ENCODE measurements at regions not wholly inside any gene's neighbourhood (a gene's known extent, or its start where the extent isn't known, plus 50 kb on each side); places are given as distances from the start of the nearest gene placed in this dataset.
A peak's percentile ranks its signal among the peaks of the same experiment; 100 is the strongest.
"Not testable (repeated sequence)": the region's sequence is repeated elsewhere in the genome, so short reads cannot be mapped to it uniquely, and the experiment has no call there.

- DNase-seq (ENCODE audit: low spot score), result no peak
Measured at GRCh38 chrX:140164391-140164790, 199.1 kb upstream of the CXorf66 start.

- DNase-seq (ENCODE audit: low spot score), result no peak
Measured at GRCh38 chrX:140163371-140164159, 198.2 kb upstream of the CXorf66 start.

GRCh38 chrX:140157611-140158010 lies 192.3 kb upstream of the CXorf66 start:
- no peak for DNase-seq (ENCODE audit: low spot score)

GRCh38 chrX:140157143-140157542 lies 191.8 kb upstream of the CXorf66 start:
- DNase-seq (ENCODE audit: low spot score), result no peak

GRCh38 chrX:140151316-140151715 lies 186.0 kb upstream of the CXorf66 start:
- DNase-seq (ENCODE audit: low spot score), result no peak

GRCh38 chrX:140149761-140150160 lies 184.4 kb upstream of the CXorf66 start:
- no peak for DNase-seq (ENCODE audit: low spot score)

- DNase-seq (ENCODE audit: low spot score), result peak; percentile 30
Measured at GRCh38 chrX:140141444-140142029, 176.2 kb upstream of the CXorf66 start.

GRCh38 chrX:140138492-140138891 lies 173.2 kb upstream of the CXorf66 start:
- not testable (repeated sequence) for DNase-seq (ENCODE audit: low spot score)

GRCh38 chrX:140138065-140138464 lies 172.7 kb upstream of the CXorf66 start:
- DNase-seq (ENCODE audit: low spot score), result not testable (repeated sequence)

- no peak for DNase-seq (ENCODE audit: low spot score)
Measured at GRCh38 chrX:140132937-140133336, 167.6 kb upstream of the CXorf66 start.

GRCh38 chrX:140123446-140123845 lies 158.1 kb upstream of the CXorf66 start:
- DNase-seq (ENCODE audit: low spot score), result no peak

GRCh38 chrX:140114059-140114458 lies 148.7 kb upstream of the CXorf66 start:
- DNase-seq (ENCODE audit: low spot score), result not testable (repeated sequence)

GRCh38 chrX:140110081-140110650 lies 144.8 kb upstream of the CXorf66 start:
- no peak for DNase-seq (ENCODE audit: low spot score)

GRCh38 chrX:140104760-140105159 lies 139.4 kb upstream of the CXorf66 start:
- no peak for DNase-seq (ENCODE audit: low spot score)

GRCh38 chrX:140099221-140099620 lies 133.9 kb upstream of the CXorf66 start:
- DNase-seq (ENCODE audit: low spot score), result no peak

GRCh38 chrX:140092121-140092520 lies 126.8 kb upstream of the CXorf66 start:
- no peak for DNase-seq (ENCODE audit: low spot score)

- DNase-seq (ENCODE audit: low spot score), result peak; percentile 43
Measured at GRCh38 chrX:140091125-140091886, 126.0 kb upstream of the CXorf66 start.

GRCh38 chrX:140090800-140091124 lies 125.4 kb upstream of the CXorf66 start:
- DNase-seq (ENCODE audit: low spot score), result no peak

GRCh38 chrX:140088438-140088837 lies 123.1 kb upstream of the CXorf66 start:
- DNase-seq (ENCODE audit: low spot score), result no peak

GRCh38 chrX:140087875-140088274 lies 122.6 kb upstream of the CXorf66 start:
- no peak for DNase-seq (ENCODE audit: low spot score)

GRCh38 chrX:140086691-140087090 lies 121.4 kb upstream of the CXorf66 start:
- DNase-seq (ENCODE audit: low spot score), result no peak

- not testable (repeated sequence) for DNase-seq (ENCODE audit: low spot score)
Measured at GRCh38 chrX:140074851-140075250, 109.5 kb upstream of the CXorf66 start.

- DNase-seq (ENCODE audit: low spot score), result no peak
Measured at GRCh38 chrX:140071037-140071436, 105.7 kb upstream of the CXorf66 start.
